ENCODE measurements at regions not wholly inside any gene's neighbourhood (a gene's known extent, or its start where the extent isn't known, plus 50 kb on each side); places are given as distances from the start of the nearest gene placed in this dataset.

- 77 to 85% methylated on average over 4 of the region's 4 CpGs for WGBS, 2 donors
- ATAC-seq (peak in 1 of 4 donors; percentile 36), DNase-seq (no peak), FAIRE-seq (no peak)
- intact Hi-C loops (cut with DNase I): no loop called here
- no peaks in the 10 kb centered on the region for H3K27me3 ChIP-seq
- no peaks in the 10 kb centered on the region for H3K9me3 ChIP-seq
- H3K36me3 ChIP-seq: no peaks in the 10 kb centered on the region
- no peak overlapping the region for H3K4me3 ChIP-seq
- no peak overlapping the region for H3K27ac ChIP-seq
- no peak for TF ChIP-seq CTCF (IDR thresholded peaks at IDR 0.05)
- H3K4me1 ChIP-seq: no peaks in the 10 kb centered on the region
Observed at GRCh38 chr6:45803071-45803470, 212.6 kb downstream of the CLIC5 start.

GRCh38 chr6:45801471-45802289 is 214.0 kb downstream of the CLIC5 start:
- WGBS, 2 donors: 45 to 48% methylated on average over 10 of the region's 10 CpGs
- Histone ChIP-seq H3K9me3 (no peaks in the 10 kb centered on the region), H3K27me3 (no peaks in the 10 kb centered on the region), H3K4me1 (no peaks in the 10 kb centered on the region), H3K27ac (no peak overlapping the region), H3K36me3 (no peaks in the 10 kb centered on the region), H3K4me3 (no peak overlapping the region)
- TF ChIP-seq CTCF (IDR thresholded peaks at IDR 0.05): no peak
- FAIRE-seq (no peak), DNase-seq (no peak), ATAC-seq (no peak)
- intact Hi-C loops (cut with DNase I): no loop called here

- 33 to 38% methylated on average over 5 of the region's 5 CpGs for WGBS, 2 donors
Observed at GRCh38 chr6:45800911-45801310, 214.7 kb downstream of the CLIC5 start.

GRCh38 chr6:45795678-45796077 is 220.0 kb downstream of the CLIC5 start:
- ATAC-seq (no peak), FAIRE-seq (no peak), DNase-seq (no peak)
- Histone ChIP-seq H3K9me3 (no peaks in the 10 kb centered on the region), H3K4me1 (no peaks in the 10 kb centered on the region), H3K27me3 (no peaks in the 10 kb centered on the region), H3K36me3 (no peaks in the 10 kb centered on the region), H3K4me3 (no peak overlapping the region), H3K27ac (no peak overlapping the region)
- intact Hi-C loops (cut with DNase I): no loop called here
- no peak for TF ChIP-seq CTCF (IDR thresholded peaks at IDR 0.05)
- 81 to 90% methylated on average over 3 of the region's 3 CpGs for WGBS, 2 donors

More at GRCh38 chr6:45800911-45801310, 214.7 kb downstream of the CLIC5 start:
- no peaks in the 10 kb centered on the region for H3K27me3 ChIP-seq
- no peaks in the 10 kb centered on the region for H3K4me1 ChIP-seq
- H3K27ac ChIP-seq: no peak overlapping the region
- no peak overlapping the region for H3K4me3 ChIP-seq
- TF ChIP-seq CTCF (IDR thresholded peaks at IDR 0.05): no peak
- no peak for DNase-seq
- H3K36me3 ChIP-seq: no peaks in the 10 kb centered on the region
- no peak for FAIRE-seq
- intact Hi-C loops (cut with DNase I): no loop called here
- no peak for ATAC-seq
- no peaks in the 10 kb centered on the region for H3K9me3 ChIP-seq

GRCh38 chr6:45794465-45794864 is 221.2 kb downstream of the CLIC5 start:
- H3K27ac ChIP-seq: no peak overlapping the region
- no peaks in the 10 kb centered on the region for H3K36me3 ChIP-seq
- no peaks in the 10 kb centered on the region for H3K27me3 ChIP-seq
- intact Hi-C loops (cut with DNase I): no loop called here
- H3K4me3 ChIP-seq: no peak overlapping the region
- FAIRE-seq (no peak), DNase-seq (no peak), ATAC-seq (no peak)
- H3K9me3 ChIP-seq: no peaks in the 10 kb centered on the region
- H3K4me1 ChIP-seq: no peaks in the 10 kb centered on the region
- no peak for TF ChIP-seq CTCF (IDR thresholded peaks at IDR 0.05)
- WGBS, 2 donors: 84 to 88% methylated on average over 3 of the region's 3 CpGs

All from pancreas (tissue), 10 donors.